GM21381 (cell line): ENCODE measurements at regions not wholly inside any gene's neighbourhood (a gene's known extent, or its start where the extent isn't known, plus 50 kb on each side); places are given as distances from the start of the nearest gene placed in this dataset.

ENCODE experiments used
- ATAC-seq: cut with Tn5 transposase; IDR thresholded peaks from one replicate; pipeline ENCODE4 v1.9.1; 2021; ENCODE audit warnings: mild to moderate bottlenecking, moderate library complexity; ENCODE audit not compliant: unreplicated experiment

GRCh38 chr5:118007262-118007661 is 981.1 kb downstream of the DTWD2 start:
- ATAC-seq = no peak

GRCh38 chr5:118006219-118006618 is 982.1 kb downstream of the DTWD2 start:
- ATAC-seq = no peak

DNA sequence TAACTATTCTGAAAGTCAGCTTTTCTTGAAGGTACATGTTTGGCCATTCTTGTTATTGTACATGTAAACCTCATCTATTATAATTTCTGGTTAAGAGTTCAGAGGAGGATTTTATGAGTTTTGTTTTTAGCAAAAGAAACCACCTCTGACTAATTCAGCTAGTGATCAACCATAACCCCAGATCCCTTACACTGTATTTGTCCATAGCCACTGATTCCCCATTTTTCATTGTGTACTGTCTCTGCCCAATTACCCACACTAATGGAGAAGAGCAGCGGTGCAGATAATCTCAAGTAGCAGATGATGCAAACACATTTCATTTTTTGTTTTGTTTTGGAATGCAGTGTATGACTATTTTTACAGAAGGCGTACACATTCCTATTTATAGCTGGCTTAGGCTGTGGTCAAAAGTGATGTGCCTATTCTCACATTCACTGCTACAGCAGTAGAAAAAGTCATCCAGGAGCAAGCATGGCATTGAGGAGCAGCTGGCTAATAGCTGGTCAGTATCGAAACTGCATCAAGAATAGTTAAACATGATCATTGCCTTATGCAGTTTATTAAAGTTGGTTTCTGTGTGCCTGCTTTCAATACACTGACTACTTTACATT is 988.3 kb downstream of the DTWD2 start:
- ATAC-seq = peak; percentile 60

GRCh38 chr5:117982691-117983090 is 1005.7 kb downstream of the DTWD2 start:
- no peak for ATAC-seq

DNA sequence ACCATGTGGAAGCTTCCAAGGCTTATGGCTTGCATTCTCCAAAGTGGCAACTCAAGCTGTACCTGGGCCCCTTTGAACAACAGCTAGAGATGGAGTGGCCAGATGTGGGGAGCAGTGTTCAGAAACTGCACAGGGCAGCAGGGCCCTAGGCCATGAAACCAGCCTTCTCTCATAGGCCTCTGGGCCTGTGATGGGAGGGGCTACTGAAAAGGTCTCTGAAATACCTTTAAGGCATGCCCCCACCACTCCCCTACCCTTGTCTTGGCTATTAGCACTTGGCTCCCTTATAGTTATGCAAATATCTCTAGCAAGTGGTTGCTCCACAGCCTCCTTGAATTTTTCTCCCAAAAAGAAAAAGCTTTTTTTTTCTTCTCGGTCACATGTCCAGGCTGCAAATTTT is 1014.6 kb downstream of the DTWD2 start:
- no peak for ATAC-seq

DNA sequence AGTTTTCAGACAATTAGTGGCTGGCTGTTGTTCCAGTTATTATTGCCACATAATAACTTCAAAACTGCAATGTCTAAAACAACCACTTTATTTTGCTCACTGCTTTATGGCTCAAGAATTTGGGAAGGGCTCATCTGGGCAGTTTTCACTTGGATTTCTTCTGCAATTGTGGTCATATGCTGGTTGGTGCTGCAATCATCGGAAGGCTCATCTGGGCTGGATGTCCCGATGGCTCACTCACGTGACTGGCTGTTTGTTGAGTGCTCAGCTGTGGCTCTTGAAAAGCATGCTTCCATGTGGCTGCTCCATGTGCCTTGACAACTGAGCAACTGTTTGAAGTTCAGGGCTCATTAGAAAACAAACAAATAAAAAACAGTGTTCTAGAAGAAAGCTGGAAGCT is 1032.5 kb downstream of the DTWD2 start:
- no peak for ATAC-seq

- ATAC-seq = no peak
Measured at GRCh38 chr5:117954331-117954730, 1034.0 kb downstream of the DTWD2 start.

GRCh38 chr5:117953272-117953671 is 1035.1 kb downstream of the DTWD2 start:
- ATAC-seq = no peak

GRCh38 chr5:117947836-117948235 is 1040.5 kb downstream of the DTWD2 start:
- no peak for ATAC-seq

DNA sequence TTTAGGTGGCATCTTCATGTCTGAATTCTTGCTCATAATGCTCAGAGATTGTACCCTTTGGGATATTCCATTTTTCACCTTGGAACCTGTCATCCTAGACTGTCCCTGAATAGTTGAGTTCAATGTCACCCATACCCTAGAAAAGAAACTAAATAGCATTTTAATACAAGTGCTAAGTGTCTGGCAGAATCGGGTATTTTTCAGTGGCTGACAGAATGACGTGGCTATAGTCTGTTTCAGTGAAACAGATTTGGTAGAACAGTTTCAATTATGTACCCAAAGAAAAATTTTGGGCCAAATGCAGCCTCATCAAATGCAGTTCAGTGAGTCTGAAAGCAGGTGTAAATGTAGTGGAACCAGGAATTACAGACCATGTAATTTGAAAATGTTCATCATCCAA is 1041.2 kb downstream of the DTWD2 start:
- ATAC-seq = no peak

GRCh38 chr5:117945258-117945657 is 1043.1 kb downstream of the DTWD2 start:
- no peak for ATAC-seq

- no peak for ATAC-seq
Measured at GRCh38 chr5:117943541-117943940, 1044.8 kb downstream of the DTWD2 start.

DNA sequence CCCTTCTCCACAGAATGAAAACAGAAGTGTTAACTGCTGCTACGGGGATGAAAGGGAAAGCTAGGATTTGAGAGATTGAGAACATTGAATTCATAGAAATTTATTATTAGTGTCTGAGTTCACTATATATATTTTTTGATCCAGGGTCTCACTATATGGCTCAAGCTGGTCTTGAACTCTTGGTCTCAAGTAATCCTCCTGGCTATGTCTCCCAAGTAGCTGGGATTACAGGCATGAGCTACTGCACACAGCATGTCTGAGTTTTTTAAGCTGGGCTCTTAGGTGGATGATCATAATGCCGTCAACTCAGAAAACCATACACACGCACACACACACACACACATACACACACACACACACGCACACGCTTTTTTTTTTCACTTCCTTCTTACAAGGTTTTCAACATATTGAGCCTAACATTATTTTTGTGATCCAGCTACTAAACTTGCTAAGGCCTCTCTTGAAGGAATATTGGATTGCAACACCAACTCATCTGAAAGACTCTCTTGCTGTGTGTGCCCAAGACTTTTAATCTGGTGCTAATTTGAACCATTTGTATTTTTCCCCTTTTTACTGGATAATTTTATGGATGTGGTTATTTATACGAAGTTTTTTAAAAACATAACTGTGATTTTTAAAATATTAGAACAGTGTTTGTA is 1045.4 kb downstream of the DTWD2 start:
- ATAC-seq = no peak

GRCh38 chr5:117893211-117893610 is 1095.1 kb downstream of the DTWD2 start:
- ATAC-seq = no peak

- ATAC-seq = no peak
Measured at GRCh38 chr5:117892360-117892759, 1096.0 kb downstream of the DTWD2 start.

GRCh38 chr5:117889596-117889995 is 1098.8 kb downstream of the DTWD2 start:
- ATAC-seq = no peak

DNA sequence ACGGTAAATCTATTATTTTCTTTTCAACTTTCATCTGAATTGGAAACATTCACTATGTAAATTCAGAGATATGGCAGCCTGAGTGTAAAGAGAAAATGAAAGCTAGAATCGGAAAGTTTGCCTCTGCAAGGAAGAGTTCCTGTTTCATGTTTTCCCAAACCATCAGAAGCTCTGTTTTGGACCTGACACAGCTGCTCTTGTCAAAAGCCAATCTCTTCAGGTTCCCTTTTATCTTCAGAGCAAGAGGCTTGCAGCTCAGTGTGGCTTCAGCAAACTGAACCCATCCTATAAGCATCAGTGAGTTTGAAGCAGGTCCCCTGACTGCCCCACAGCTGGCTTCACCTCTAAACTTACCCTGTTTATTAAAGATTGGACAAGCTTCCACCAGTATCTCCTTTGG is 1099.7 kb downstream of the DTWD2 start:
- ATAC-seq = peak; percentile 92

DNA sequence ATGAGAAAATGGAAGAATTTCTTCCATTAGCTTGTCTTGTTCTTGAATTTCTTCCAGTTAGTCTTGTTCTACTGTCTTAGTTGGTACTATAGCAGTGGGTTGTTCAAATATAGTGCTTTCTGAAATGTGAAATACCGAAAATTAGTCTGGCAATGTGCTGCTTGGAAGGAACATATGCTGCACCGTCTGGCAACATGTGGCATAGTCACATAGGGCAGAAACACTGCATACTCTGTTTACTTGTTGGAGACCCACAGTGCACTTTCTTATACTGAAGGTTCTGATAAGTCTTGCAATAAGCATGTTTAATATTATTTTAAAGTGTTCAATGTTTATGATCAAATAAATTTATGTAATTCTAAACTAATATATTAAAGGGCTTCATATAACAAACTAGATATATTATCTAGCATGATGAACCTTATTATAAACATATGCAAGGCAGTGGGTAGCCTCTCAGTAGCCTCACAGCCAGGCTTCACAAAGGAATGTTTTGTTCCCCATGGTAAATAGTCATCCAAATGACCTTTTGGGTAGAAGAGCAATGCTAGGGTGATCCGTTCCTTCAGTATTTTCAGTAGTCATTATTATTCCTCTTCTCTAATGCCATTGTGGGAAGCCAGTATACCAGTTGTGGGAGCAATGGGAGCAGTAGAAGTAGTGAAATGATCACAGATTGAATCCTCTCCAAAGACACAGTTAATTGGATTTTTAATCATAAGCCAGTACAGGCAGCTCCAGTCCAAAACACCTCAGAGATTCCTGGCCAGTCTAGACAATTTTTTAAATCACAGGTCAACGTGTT is 1106.7 kb downstream of the DTWD2 start:
- ATAC-seq = no peak

- no peak for ATAC-seq
Measured at GRCh38 chr5:117880932-117881331, 1107.4 kb downstream of the DTWD2 start.

GRCh38 chr5:117877731-117878130 is 1110.6 kb downstream of the DTWD2 start:
- ATAC-seq = no peak

- no peak for ATAC-seq
Measured at GRCh38 chr5:117872798-117873368, 1115.5 kb downstream of the DTWD2 start.

DNA sequence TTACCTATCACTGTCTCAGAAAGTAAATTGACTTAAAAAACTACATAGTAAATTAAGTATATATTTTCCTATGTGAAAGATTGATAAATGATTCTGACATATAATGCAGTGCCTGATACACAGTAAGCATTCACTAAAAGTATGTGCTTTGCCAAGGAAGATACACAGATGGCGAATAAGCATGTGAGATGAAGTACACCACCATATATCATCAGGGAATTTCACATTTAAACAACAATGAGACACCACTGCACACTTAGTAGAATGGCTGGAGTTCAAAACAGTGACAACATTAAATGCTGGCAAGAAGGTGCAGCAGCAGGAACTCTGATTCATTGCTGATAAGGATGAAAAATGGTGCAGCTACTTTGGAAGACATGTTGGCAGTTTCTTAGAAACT is 1118.8 kb downstream of the DTWD2 start:
- ATAC-seq = no peak
